ENCODE measurements at regions not wholly inside any gene's neighbourhood (a gene's known extent, or its start where the extent isn't known, plus 50 kb on each side); places are given as distances from the start of the nearest gene placed in this dataset.

- Mint-ChIP-seq H3K4me3 (no peak overlapping the region), H3K9me3 (no peaks in the 10 kb centered on the region), H3K36me3 (ENCODE audit: low read depth) (no peaks in the 10 kb centered on the region), H3K27me3 (no peaks in the 10 kb centered on the region), H3K27ac (no peak overlapping the region), H3K4me1 (ENCODE audit: low read depth) (no peaks in the 10 kb centered on the region)
- intact Hi-C loops (cut with micrococcal nuclease): no loop called here
These were observed 257.8 kb upstream of the B3GAT1 start for GRCh38 chr11:134669796-134670195.

- Mint-ChIP-seq H3K4me3 (no peak overlapping the region), H3K9me3 (no peaks in the 10 kb centered on the region), H3K4me1 (ENCODE audit: low read depth) (no peaks in the 10 kb centered on the region), H3K36me3 (ENCODE audit: low read depth) (no peaks in the 10 kb centered on the region), H3K27me3 (no peaks in the 10 kb centered on the region), H3K27ac (no peak overlapping the region)
- intact Hi-C loops (cut with micrococcal nuclease): no loop called here
These were observed 256.8 kb upstream of the B3GAT1 start for GRCh38 chr11:134668796-134669195.

GRCh38 chr11:134668076-134668475 is 256.0 kb upstream of the B3GAT1 start:
- Mint-ChIP-seq H3K4me3 (no peak overlapping the region), H3K27me3 (no peaks in the 10 kb centered on the region), H3K27ac (no peak overlapping the region)

GRCh38 chr11:134667505-134667904 is 255.5 kb upstream of the B3GAT1 start:
- H3K27me3 Mint-ChIP-seq: no peaks in the 10 kb centered on the region
- H3K27ac Mint-ChIP-seq: no peak overlapping the region
- H3K9me3 Mint-ChIP-seq: no peaks in the 10 kb centered on the region
- intact Hi-C loops (cut with micrococcal nuclease): no loop called here
- no peak overlapping the region for H3K4me3 Mint-ChIP-seq
- no peaks in the 10 kb centered on the region for H3K4me1 Mint-ChIP-seq (ENCODE audit: low read depth)
- no peaks in the 10 kb centered on the region for H3K36me3 Mint-ChIP-seq (ENCODE audit: low read depth)

More at GRCh38 chr11:134668076-134668475, 256.0 kb upstream of the B3GAT1 start:
- intact Hi-C loops (cut with micrococcal nuclease): no loop called here
- H3K9me3 Mint-ChIP-seq: no peaks in the 10 kb centered on the region
- H3K4me1 Mint-ChIP-seq (ENCODE audit: low read depth): no peaks in the 10 kb centered on the region
- no peaks in the 10 kb centered on the region for H3K36me3 Mint-ChIP-seq (ENCODE audit: low read depth)

DNA sequence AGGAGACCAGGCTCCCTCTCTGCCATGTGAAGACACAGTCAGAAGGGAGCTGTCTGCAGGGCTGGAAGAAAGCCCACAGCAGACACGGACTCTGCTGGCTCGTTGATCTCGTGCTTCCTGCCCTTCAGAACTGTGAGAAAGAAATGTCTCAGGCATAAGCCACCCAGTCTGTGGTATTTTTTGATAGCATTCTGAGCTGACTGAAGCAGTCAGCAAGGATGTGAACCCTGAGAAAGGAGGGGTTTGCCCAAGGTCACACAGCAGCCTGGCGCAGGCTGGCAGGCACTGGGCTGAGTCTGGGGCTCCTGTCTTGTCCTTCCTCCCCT is 255.1 kb upstream of the B3GAT1 start:
- Mint-ChIP-seq H3K4me3 (no peak overlapping the region), H3K4me1 (ENCODE audit: low read depth) (no peaks in the 10 kb centered on the region), H3K36me3 (ENCODE audit: low read depth) (no peaks in the 10 kb centered on the region), H3K27me3 (no peaks in the 10 kb centered on the region), H3K27ac (no peak overlapping the region), H3K9me3 (no peaks in the 10 kb centered on the region)
- intact Hi-C loops (cut with micrococcal nuclease): no loop called here

DNA sequence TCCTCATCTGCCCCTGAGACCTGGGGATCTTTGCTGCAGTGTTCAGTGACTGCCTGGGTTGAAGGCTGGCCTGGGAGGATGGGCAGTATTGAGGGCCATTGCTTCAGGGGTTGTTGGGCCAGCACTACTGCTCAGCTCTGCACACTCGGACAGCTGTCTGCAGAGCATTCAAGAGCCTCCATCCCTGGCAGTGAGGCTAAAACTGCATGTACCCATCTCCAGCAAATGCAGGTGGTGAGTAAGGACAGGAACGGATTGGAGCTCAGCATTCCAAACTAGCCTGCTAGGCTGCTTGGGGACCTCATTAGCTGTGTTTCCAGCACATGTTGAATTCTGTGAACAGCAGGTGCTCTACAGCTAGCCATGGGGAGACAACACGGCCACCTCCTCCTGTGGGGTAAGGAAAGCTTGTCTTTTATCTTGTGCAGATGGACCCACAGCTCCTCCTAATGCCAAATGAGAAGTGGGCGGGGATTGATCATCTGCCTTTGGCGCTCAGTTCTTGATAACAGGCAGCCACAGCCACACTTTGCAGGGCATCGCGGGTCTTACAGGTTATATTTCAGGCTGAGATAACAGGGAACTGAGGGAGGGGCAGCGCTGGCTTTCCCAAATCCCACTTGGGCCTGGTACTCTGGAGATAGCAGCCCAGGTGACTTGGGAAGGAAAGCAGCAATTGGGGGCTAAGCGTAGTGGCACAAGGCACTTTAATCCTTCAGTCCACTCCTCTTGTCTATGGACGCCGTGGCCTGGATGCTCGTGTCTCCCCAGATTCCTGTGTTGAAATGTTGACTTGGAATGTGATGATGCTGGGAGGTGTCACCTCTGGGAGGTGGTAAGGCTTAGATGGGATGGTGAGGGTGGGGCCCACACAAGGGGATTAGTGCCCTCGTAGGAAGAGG is 254.5 kb upstream of the B3GAT1 start:
- Mint-ChIP-seq H3K4me1 (ENCODE audit: low read depth) (no peaks in the 10 kb centered on the region), H3K9me3 (no peaks in the 10 kb centered on the region), H3K4me3 (no peak overlapping the region), H3K36me3 (ENCODE audit: low read depth) (no peaks in the 10 kb centered on the region), H3K27me3 (no peaks in the 10 kb centered on the region), H3K27ac (no peak overlapping the region)
- intact Hi-C loops (cut with micrococcal nuclease): no loop called here

- no peaks in the 10 kb centered on the region for H3K9me3 Mint-ChIP-seq
- H3K4me3 Mint-ChIP-seq: no peak overlapping the region
- intact Hi-C loops (cut with micrococcal nuclease): no loop called here
- H3K4me1 Mint-ChIP-seq (ENCODE audit: low read depth): no peaks in the 10 kb centered on the region
- H3K27me3 Mint-ChIP-seq: no peaks in the 10 kb centered on the region
- no peaks in the 10 kb centered on the region for H3K36me3 Mint-ChIP-seq (ENCODE audit: low read depth)
- no peak overlapping the region for H3K27ac Mint-ChIP-seq
These were observed 253.7 kb upstream of the B3GAT1 start for GRCh38 chr11:134665571-134666270.

DNA sequence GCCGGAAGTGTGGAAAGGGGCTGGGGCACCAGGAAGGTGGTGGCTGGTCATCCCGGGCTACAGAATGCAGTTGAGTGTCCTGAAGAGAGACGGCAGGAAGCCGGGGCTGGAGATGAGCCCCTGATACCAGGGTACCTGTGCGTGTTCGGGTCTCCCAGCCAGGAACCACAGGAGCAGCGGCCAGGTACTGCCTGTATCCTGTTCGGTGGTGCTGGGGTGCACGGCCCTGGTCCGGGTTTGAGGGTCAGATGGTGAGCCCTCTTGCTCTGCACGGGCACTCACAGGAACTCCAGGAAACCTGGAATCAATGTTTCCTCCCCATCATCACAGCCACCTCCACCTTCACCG is 253.1 kb upstream of the B3GAT1 start:
- Mint-ChIP-seq H3K9me3 (peaks cover 3% of the 10 kb centered on the region), H3K27me3 (no peaks in the 10 kb centered on the region), H3K4me1 (ENCODE audit: low read depth) (no peaks in the 10 kb centered on the region), H3K36me3 (ENCODE audit: low read depth) (no peaks in the 10 kb centered on the region), H3K4me3 (no peak overlapping the region), H3K27ac (no peak overlapping the region)
- intact Hi-C loops (cut with micrococcal nuclease): no loop called here

GRCh38 chr11:134664447-134665187 is 252.6 kb upstream of the B3GAT1 start:
- H3K27ac Mint-ChIP-seq: no peak overlapping the region
- H3K27me3 Mint-ChIP-seq: no peaks in the 10 kb centered on the region
- H3K36me3 Mint-ChIP-seq (ENCODE audit: low read depth): no peaks in the 10 kb centered on the region
- intact Hi-C loops (cut with micrococcal nuclease): no loop called here
- H3K4me3 Mint-ChIP-seq: no peak overlapping the region
- no peaks in the 10 kb centered on the region for H3K4me1 Mint-ChIP-seq (ENCODE audit: low read depth)
- peaks cover 9% of the 10 kb centered on the region for H3K9me3 Mint-ChIP-seq

DNA sequence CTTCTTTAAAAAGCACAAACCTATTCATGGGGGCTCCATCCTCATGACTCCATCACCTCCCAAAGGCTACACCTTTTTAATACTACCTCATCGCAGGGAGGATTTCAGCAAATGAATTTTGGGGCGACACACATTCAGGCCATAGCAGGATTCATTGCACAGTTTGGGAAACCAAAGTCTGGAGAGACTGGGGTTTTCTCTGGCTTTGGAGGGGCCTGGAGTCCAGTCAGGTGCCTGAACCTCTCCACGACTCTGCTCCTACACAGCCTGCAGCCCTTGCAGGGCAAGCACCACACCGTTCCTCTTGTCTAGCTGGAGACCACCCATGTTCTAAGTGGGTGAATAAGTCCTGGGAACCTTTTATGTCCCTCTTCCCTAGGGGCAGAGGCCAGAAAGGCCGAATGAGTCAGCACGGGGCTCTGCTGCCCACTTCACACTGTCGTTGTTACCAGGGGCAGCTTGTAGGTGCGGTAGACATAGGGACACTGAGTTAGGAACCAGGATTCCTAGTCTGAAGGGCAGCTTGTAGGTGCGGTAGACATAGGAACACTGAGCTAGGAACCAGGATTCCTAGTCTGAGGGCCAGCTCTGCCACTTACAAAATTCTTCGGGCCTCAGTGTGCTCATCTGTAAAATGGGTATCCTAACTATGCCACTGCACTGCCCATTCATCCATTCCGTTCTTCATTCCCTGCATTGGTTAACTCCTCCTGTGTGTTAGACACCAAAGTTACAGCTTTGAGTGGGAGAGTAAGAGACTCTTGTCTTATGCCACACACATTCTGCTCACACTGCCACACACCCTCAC is 251.7 kb upstream of the B3GAT1 start:
- Mint-ChIP-seq H3K27ac (no peak overlapping the region), H3K27me3 (no peaks in the 10 kb centered on the region), H3K4me1 (ENCODE audit: low read depth) (no peaks in the 10 kb centered on the region), H3K9me3 (peaks cover 9% of the 10 kb centered on the region), H3K36me3 (ENCODE audit: low read depth) (no peaks in the 10 kb centered on the region), H3K4me3 (no peak overlapping the region)
- intact Hi-C loops (cut with micrococcal nuclease): no loop called here

GRCh38 chr11:134662629-134663360 is 250.8 kb upstream of the B3GAT1 start:
- Mint-ChIP-seq H3K4me3 (no peak overlapping the region), H3K36me3 (ENCODE audit: low read depth) (no peaks in the 10 kb centered on the region), H3K4me1 (ENCODE audit: low read depth) (no peaks in the 10 kb centered on the region), H3K27me3 (no peaks in the 10 kb centered on the region), H3K9me3 (peaks cover 9% of the 10 kb centered on the region), H3K27ac (no peak overlapping the region)
- intact Hi-C loops (cut with micrococcal nuclease): no loop called here

DNA sequence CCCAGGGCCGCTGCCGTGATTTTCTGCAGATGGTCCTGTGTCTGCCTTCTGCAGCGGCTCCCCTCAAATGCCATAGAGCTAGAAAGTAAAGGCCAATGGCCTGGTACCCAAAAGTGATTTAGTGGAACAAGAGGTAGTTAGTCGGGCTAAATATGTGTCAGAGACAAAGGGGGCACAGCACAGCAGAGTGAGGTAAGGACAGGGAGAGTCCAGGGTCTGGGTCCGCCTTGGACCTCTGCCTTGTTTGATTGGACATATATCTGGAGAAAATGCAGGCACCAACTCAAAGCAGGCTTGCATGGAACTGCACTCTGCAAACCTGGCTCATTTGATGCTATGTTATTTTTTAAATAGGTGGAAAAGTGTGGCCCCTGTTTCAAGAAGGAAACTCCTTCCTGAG is 249.6 kb upstream of the B3GAT1 start:
- intact Hi-C loops (cut with micrococcal nuclease): no loop called here
- no peaks in the 10 kb centered on the region for H3K36me3 Mint-ChIP-seq (ENCODE audit: low read depth)
- no peaks in the 10 kb centered on the region for H3K27me3 Mint-ChIP-seq
- no peak overlapping the region for H3K27ac Mint-ChIP-seq
- no peaks in the 10 kb centered on the region for H3K4me1 Mint-ChIP-seq (ENCODE audit: low read depth)
- H3K9me3 Mint-ChIP-seq: peaks cover 9% of the 10 kb centered on the region
- no peak overlapping the region for H3K4me3 Mint-ChIP-seq

- intact Hi-C loops (cut with micrococcal nuclease): no loop called here
- H3K27ac Mint-ChIP-seq: no peak overlapping the region
- no peaks in the 10 kb centered on the region for H3K36me3 Mint-ChIP-seq (ENCODE audit: low read depth)
- H3K4me1 Mint-ChIP-seq (ENCODE audit: low read depth): no peaks in the 10 kb centered on the region
- H3K27me3 Mint-ChIP-seq: no peaks in the 10 kb centered on the region
- H3K4me3 Mint-ChIP-seq: no peak overlapping the region
- peaks cover 18% of the 10 kb centered on the region for H3K9me3 Mint-ChIP-seq
These were observed 248.4 kb upstream of the B3GAT1 start for GRCh38 chr11:134660416-134660815.

Data from dendritic cell treated with granulocyte-macrophage colony-stimulating factor and Interleukin-4, amounts not matched to agents 40 ng/mL and 50 ng/mL, for 4 days (primary cell).